ENCODE measurements at regions not wholly inside any gene's neighbourhood (a gene's known extent, or its start where the extent isn't known, plus 50 kb on each side); places are given as distances from the start of the nearest gene placed in this dataset.

GRCh38 chr14:21729703-21730233 is 56.1 kb upstream of the OR4E1 start:
- DNase-seq (ENCODE audit: low read depth in 1 of 2, low spot score in 1 of 2) = no peak
- TF ChIP-seq CTCF (IDR thresholded peaks at IDR 0.05; ENCODE audit: low read depth, low read length) = no peak
- no peaks in the 10 kb centered on the region for H3K27me3 ChIP-seq
- H3K4me1 ChIP-seq (ENCODE audit: low read depth) = no peaks in the 10 kb centered on the region
- no peak overlapping the region for H3K27ac ChIP-seq
- no peaks in the 10 kb centered on the region for H3K9me3 ChIP-seq (ENCODE audit: low read depth)
- H3K36me3 ChIP-seq = no peaks in the 10 kb centered on the region
- H3K4me3 ChIP-seq = no peak overlapping the region

GRCh38 chr14:21725250-21725649 is 51.6 kb upstream of the OR4E1 start:
- no peak for TF ChIP-seq CTCF (IDR thresholded peaks at IDR 0.05; ENCODE audit: low read depth, low read length)
- no peak for DNase-seq (ENCODE audit: low read depth in 1 of 2, low spot score in 1 of 2)
- H3K9me3 ChIP-seq (ENCODE audit: low read depth) = no peaks in the 10 kb centered on the region
- H3K36me3 ChIP-seq = no peaks in the 10 kb centered on the region
- H3K27ac ChIP-seq = no peak overlapping the region
- no peaks in the 10 kb centered on the region for H3K27me3 ChIP-seq
- H3K4me1 ChIP-seq (ENCODE audit: low read depth) = no peaks in the 10 kb centered on the region
- H3K4me3 ChIP-seq = no peak overlapping the region

GRCh38 chr14:21724090-21724973 is 50.7 kb upstream of the OR4E1 start:
- no peaks in the 10 kb centered on the region for H3K4me1 ChIP-seq (ENCODE audit: low read depth)
- H3K27me3 ChIP-seq = no peaks in the 10 kb centered on the region
- no peaks in the 10 kb centered on the region for H3K36me3 ChIP-seq
- no peaks in the 10 kb centered on the region for H3K9me3 ChIP-seq (ENCODE audit: low read depth)
- no peak overlapping the region for H3K4me3 ChIP-seq
- no peak for DNase-seq (ENCODE audit: low read depth in 1 of 2, low spot score in 1 of 2)
- no peak for TF ChIP-seq CTCF (IDR thresholded peaks at IDR 0.05; ENCODE audit: low read depth, low read length)
- H3K27ac ChIP-seq = no peak overlapping the region

GRCh38 chr14:21723431-21724045 is 49.9 kb upstream of the OR4E1 start:
- H3K36me3 ChIP-seq = no peaks in the 10 kb centered on the region
- H3K27ac ChIP-seq = no peak overlapping the region
- H3K4me1 ChIP-seq (ENCODE audit: low read depth) = no peaks in the 10 kb centered on the region
- H3K9me3 ChIP-seq (ENCODE audit: low read depth) = no peaks in the 10 kb centered on the region
- peak; percentile 25 to 81 for DNase-seq (ENCODE audit: low read depth in 1 of 2, low spot score in 1 of 2)
- no peak overlapping the region for H3K4me3 ChIP-seq
- TF ChIP-seq CTCF (IDR thresholded peaks at IDR 0.05; ENCODE audit: low read depth, low read length) = peak; percentile 41
- no peaks in the 10 kb centered on the region for H3K27me3 ChIP-seq
